Sciatic nerve (tissue), 2 donors: ENCODE measurements at regions not wholly inside any gene's neighbourhood (a gene's known extent, or its start where the extent isn't known, plus 50 kb on each side); places are given as distances from the start of the nearest gene placed in this dataset.

Source experiments
- ATAC-seq: fragments of 200-7000 bp; cut with Tn5 transposase; one replicate; pipeline ENCODE4 v1.9.1; 2020; ENCODE audit warnings: mild to moderate bottlenecking, moderate library complexity
- DNase-seq: peaks from one replicate; pipeline ENCODE4 v3.0.0-alpha.2; 2020; ENCODE audit warnings: low spot score
- intact Hi-C: fragments of 100-400 bp; cut with DNase I; formaldehyde crosslinking; loops from one replicate; pipeline ENCODE4 v1.14.2; 2022
- donor health status: DM: no; HTN: no; CAD: no.
- donor health status: DM: no; HTN: no; CAD: no.

- ATAC-seq: no peak
- DNase-seq: no peak
- intact Hi-C loops: no loop called here
Observed at GRCh38 chr1:198030682-198031081, 113.5 kb downstream of the LHX9 start.

- intact Hi-C loops: no loop called here
- ATAC-seq (no peak), DNase-seq (no peak)
Observed at GRCh38 chr1:198031086-198031485, 113.9 kb downstream of the LHX9 start.

GRCh38 chr1:198032668-198033067 lies 115.5 kb downstream of the LHX9 start:
- ATAC-seq: no peak
- intact Hi-C loops: no loop called here
- DNase-seq: no peak

DNA sequence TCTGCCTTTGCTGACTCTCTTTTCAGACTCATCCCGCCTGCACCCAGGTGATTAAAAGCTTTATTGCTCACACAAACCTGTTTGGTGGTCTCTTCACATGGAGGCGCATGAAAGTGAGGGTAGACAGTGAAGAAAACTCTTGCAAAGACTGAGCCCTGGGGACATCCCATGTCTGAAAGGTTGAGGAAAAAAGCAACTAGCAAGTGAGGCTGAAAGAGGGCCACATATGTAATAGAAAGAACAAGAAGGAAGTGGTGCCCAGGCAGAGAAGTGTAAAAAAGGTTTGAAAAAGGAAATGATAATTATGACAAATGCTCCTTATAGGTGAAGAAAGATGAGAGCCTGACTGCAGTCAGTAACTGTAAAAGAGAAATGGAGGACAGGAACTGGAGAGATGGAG lies 115.9 kb upstream of the NEK7 start:
- DNase-seq: no peak
- intact Hi-C loops: no loop called here
- no peak for ATAC-seq

DNA sequence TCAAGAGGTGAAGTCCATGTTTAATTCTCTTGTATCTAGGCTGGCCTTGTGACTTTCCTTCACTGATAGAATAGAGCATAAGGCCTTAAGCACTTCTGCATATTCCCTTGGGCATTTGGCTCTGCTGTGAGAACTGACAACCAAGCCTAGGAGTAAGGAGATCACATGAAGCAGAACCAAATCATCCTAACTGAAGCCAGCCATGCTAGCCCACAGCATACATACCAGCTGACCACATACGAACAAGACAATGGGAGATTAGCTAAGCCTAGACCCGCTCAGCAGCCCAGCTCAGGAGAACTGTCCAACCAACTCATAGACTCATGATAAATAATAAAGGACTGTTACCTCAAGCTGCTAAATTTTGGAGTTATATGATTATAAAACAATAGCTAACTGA lies 114.6 kb upstream of the NEK7 start:
- ATAC-seq (no peak), DNase-seq (no peak)
- intact Hi-C loops: no loop called here

GRCh38 chr1:198047913-198048312 lies 108.9 kb upstream of the NEK7 start:
- no peak for ATAC-seq

GRCh38 chr1:198054510-198054909 lies 102.3 kb upstream of the NEK7 start:
- ATAC-seq (no peak), DNase-seq (no peak)
- intact Hi-C loops: no loop called here

More at GRCh38 chr1:198047913-198048312, 108.9 kb upstream of the NEK7 start:
- no peak for DNase-seq
- intact Hi-C loops: no loop called here

DNA sequence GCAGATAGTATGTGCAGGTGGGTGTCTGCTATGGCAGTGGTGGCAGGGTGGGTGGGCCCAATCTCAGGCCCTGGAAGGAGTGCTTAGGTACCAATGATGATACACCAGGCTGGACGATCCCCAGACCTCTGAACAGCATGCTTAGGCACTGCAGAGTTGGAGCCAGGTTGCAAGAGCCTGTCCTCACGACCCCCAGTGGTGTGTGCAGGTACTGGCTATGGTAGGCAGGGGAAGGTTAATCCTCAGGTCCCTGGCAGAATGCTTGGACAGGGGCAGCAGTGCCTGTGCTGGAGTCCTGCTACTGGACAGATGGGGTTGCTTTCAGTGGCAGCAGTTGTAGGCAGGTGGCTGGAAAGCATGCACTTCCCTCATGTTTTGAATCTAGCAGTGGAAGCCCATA lies 100.5 kb upstream of the NEK7 start:
- ATAC-seq: no peak
- no peak for DNase-seq
- intact Hi-C loops: no loop called here

- intact Hi-C loops: no loop called here
- no peak for ATAC-seq
Observed at GRCh38 chr1:198064181-198064580, 92.6 kb upstream of the NEK7 start.

GRCh38 chr1:198068285-198068684 lies 88.5 kb upstream of the NEK7 start:
- intact Hi-C loops: no loop called here

More at GRCh38 chr1:198064181-198064580, 92.6 kb upstream of the NEK7 start:
- DNase-seq: no peak

DNA sequence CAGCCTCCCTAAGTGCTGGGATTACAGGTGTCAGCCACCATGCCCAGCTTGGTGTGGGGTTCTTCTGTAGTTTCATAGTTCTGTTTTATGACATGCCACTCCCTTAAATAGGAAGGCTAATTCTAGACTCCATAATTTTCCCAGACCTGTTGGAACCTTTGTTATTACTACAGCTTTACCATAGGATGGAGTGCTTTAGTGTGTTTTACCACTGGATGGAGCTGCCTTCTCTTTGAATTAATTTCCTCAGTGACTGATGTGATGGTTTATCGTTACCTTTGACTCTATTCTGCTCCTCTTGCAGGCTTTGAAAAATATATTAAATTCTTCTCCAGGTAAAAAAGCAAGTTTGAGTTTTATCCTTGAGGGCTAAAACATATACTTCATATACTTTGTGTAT lies 84.6 kb upstream of the NEK7 start:
- ATAC-seq (no peak), DNase-seq (no peak)
- intact Hi-C loops: no loop called here

More at GRCh38 chr1:198068285-198068684, 88.5 kb upstream of the NEK7 start:
- DNase-seq: no peak
- no peak for ATAC-seq

- ATAC-seq: no peak
- intact Hi-C loops: no loop called here
- DNase-seq: no peak
Observed at GRCh38 chr1:198075296-198075695, 81.5 kb upstream of the NEK7 start.

GRCh38 chr1:198079432-198079951 lies 77.3 kb upstream of the NEK7 start:
- ATAC-seq: no peak
- intact Hi-C loops: no loop called here
- no peak for DNase-seq

DNA sequence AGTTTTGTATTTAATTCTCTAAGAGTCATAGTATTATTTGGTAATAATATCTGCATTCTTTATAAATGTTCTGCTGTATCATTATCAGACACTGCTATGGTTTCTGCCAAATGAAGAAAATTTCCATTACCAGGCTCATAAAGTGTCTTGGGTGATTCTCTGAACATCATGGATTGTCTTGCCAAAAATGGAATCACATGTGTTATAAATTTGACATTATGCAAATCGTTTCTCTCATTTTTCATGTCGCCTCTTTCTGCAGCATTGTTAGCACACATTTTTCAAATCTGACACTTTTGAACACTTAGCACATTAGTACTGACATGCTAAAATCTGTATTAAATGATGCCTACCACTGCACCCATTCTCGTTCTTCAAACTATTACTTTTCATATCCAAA lies 74.2 kb upstream of the NEK7 start:
- no peak for ATAC-seq
- intact Hi-C loops: no loop called here
- no peak for DNase-seq

DNA sequence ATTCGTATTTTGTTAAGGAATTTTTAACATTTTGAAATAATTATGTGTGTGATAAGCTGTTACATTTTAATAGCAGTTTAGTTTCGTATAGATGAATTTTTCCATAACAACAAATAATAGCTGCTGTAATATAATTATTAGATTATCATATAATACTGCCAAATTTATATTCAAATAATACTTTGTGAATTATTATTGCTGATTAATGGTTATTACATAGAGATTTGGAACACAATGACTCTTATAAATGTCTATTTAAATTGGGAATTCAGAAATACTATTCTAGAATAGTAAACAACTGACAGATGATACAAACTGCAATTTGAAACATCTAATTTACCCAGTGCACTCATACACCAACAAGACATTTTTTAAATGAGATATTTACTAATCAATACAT lies 73.2 kb upstream of the NEK7 start:
- DNase-seq (no peak), ATAC-seq (no peak)
- intact Hi-C loops: no loop called here

DNA sequence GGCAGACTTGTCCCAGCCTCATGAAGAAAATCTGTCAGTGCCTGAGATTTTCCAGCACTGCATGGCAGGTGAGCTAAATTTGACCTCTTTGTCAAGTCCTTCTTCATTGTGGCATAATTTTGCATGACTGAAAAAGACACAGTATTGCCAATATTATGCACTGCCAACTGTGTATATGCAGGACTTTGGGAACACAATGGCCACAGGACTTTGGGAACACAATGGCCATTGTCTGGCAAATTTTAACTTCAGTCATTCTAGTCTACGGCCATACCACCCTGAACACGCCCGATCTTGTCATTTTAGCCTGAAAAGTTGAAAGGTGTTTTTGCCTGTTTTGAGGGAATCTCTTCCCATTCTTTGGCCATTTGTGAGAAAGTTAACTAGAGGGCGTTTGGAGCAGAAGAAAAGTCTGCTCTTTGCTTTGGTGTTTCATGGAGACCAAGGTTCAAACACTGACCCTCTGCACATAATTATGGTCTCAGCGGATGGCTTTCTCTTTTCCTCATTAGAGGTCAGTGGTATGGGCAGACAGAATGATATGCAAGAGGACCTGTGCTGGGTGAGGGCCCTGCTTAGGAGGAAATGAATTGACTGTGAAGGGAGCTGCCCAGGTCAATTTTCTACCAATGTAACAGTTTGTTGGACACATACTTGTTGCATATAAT lies 72.4 kb upstream of the NEK7 start:
- intact Hi-C loops: no loop called here
- DNase-seq: no peak
- no peak for ATAC-seq

- no peak for ATAC-seq
- no peak for DNase-seq
- intact Hi-C loops: no loop called here
Observed at GRCh38 chr1:198086051-198086745, 70.6 kb upstream of the NEK7 start.

DNA sequence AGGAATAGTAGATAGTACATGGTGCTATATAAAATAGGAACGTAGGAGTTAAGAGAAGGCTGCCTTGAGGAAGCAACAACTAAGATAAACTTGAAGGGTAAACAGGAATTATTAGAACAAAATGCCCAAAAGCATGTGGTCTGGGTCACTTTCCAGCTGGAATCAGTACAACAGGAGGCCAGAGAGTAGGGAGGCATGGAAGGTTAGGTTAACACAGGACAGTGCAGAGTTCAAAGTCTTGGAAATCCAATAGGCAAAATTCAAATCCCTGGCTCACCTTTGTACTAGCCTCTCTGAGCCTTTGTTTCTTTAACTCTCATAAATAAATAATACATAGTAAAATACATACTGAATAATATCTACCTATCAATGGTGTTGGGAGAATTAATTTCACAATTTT lies 69.0 kb upstream of the NEK7 start:
- intact Hi-C loops: no loop called here
- no peak for DNase-seq
- ATAC-seq: no peak

DNA sequence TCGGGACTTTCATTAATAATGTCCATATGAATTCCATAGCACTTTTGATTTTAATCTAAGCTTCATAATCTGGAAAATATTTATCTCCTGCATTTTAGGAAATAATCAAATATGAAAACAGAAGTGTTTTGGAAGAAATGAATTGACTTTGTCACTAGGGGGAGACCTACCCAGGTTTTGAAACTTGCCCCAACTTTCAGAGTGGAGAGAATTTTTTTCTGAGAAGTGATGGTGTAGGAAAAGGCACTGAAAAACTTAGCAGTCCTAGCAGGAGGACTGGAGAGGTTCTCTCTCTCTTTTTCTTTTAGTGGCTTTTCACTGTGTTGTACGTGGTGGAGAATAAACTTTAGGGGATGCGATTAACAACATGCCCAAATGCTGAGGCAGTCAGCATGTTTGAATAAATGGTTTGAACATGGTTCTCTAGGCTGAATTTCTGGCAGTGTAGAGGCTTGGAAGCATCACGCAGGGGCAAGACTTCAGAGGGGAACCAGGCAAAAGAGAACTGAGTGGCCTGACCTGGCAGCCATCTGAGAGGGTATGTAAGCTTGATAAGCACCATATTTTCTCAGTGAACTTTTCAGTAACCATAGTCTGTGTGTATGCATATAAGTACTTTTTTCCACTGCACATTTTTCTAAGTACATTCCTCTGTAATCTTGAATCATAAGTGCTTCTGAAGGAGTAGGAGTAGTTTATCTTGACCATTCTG lies 68.3 kb upstream of the NEK7 start:
- intact Hi-C loops: no loop called here
- peak; percentile 39 for ATAC-seq

GRCh38 chr1:198096390-198096789 lies 60.4 kb upstream of the NEK7 start:
- intact Hi-C loops: no loop called here
- ATAC-seq: no peak
- DNase-seq: no peak

More for the DNA sequence above, 68.3 kb upstream of the NEK7 start:
- no peak for DNase-seq
